Mesenchymal stem cell (in vitro differentiated cells and primary cell): ENCODE measurements at regions not wholly inside any gene's neighbourhood (a gene's known extent, or its start where the extent isn't known, plus 50 kb on each side); places are given as distances from the start of the nearest gene placed in this dataset.

Source experiments
- DNase-seq: peaks from one replicate; pipeline ENCODE4 v3.0.0-alpha.2; 2013
- H2AFZ ChIP-seq: one replicate; pipeline ENCODE4 v1.6.1; 2013; ENCODE audit warnings: low read depth, mild to moderate bottlenecking, control low read depth, inconsistent platforms, low read length, moderate library complexity
- H2AK5ac ChIP-seq: 2 replicates; pipeline ENCODE4 v1.6.1; 2013; ENCODE audit warnings: low read length, moderate library complexity, mild to moderate bottlenecking, inconsistent platforms; ENCODE audit not compliant: severe bottlenecking
- H2BK120ac ChIP-seq: one replicate; pipeline ENCODE4 v1.6.1; 2013; ENCODE audit warnings: low read depth, mild to moderate bottlenecking, inconsistent platforms, low read length, moderate library complexity
- H2BK12ac ChIP-seq, 2 experiments: one replicate each; pipeline ENCODE4 v1.6.1; 2013; ENCODE audit warnings: inconsistent platforms in 2 of 2, low read length in 2 of 2, mild to moderate bottlenecking in 2 of 2, moderate library complexity in 2 of 2, control low read depth in 1 of 2
- H2BK15ac ChIP-seq: one replicate; pipeline ENCODE4 v1.6.1; 2013; ENCODE audit warnings: mild to moderate bottlenecking, low read depth, inconsistent platforms; ENCODE audit not compliant: poor library complexity, severe bottlenecking
- H2BK5ac ChIP-seq: 2 replicates; pipeline ENCODE4 v1.6.1; 2013; ENCODE audit warnings: low read depth, mild to moderate bottlenecking, low read length, control low read depth, inconsistent platforms; ENCODE audit not compliant: poor library complexity, severe bottlenecking
- H3K14ac ChIP-seq, 2 experiments: one replicate each; pipeline ENCODE4 v1.6.1; 2013; ENCODE audit warnings: inconsistent platforms in 2 of 2, low read length in 2 of 2, control low read depth in 1 of 2, mild to moderate bottlenecking in 1 of 2, moderate library complexity in 1 of 2
- H3K18ac ChIP-seq, 2 experiments: one replicate each; pipeline ENCODE4 v1.6.1; 2013; ENCODE audit warnings: inconsistent platforms in 2 of 2, low read length in 2 of 2, control low read depth in 1 of 2, low read depth in 1 of 2, mild to moderate bottlenecking in 1 of 2
- H3K23ac ChIP-seq, 2 experiments: one replicate each; pipeline ENCODE4 v1.6.1; 2013; ENCODE audit warnings: inconsistent platforms in 2 of 2, low read length in 2 of 2, mild to moderate bottlenecking in 2 of 2, moderate library complexity in 2 of 2, control low read depth in 1 of 2
- H3K27ac ChIP-seq: 2 replicates; pipeline ENCODE4 v1.5.1; 2013; ENCODE audit warnings: mild to moderate bottlenecking, moderate library complexity, low read length, control low read depth, inconsistent platforms; ENCODE audit not compliant: poor library complexity, severe bottlenecking
- H3K27me3 ChIP-seq, 2 experiments: 2 replicates each; pipeline versions ENCODE4 v1.6.1 to v1.7.0; 2013; ENCODE audit warnings: low read length in 2 of 2, mild to moderate bottlenecking in 2 of 2, moderate library complexity in 2 of 2, control low read depth in 1 of 2, inconsistent platforms in 1 of 2; ENCODE audit not compliant: control insufficient read depth in 1 of 2, insufficient read depth in 1 of 2
- H3K36me3 ChIP-seq, 2 experiments: 2 replicates each; pipeline versions ENCODE4 v1.6.1 to v1.7.0; 2013; ENCODE audit warnings: low read length in 2 of 2, control low read depth in 1 of 2, inconsistent platforms in 1 of 2, low read depth in 1 of 2, mild to moderate bottlenecking in 1 of 2; ENCODE audit not compliant: insufficient read depth in 2 of 2, control insufficient read depth in 1 of 2
- H3K4ac ChIP-seq, 2 experiments: one replicate each; pipeline ENCODE4 v1.6.1; 2013; ENCODE audit warnings: inconsistent platforms in 2 of 2, low read length in 2 of 2, mild to moderate bottlenecking in 2 of 2, moderate library complexity in 2 of 2, control low read depth in 1 of 2, low read depth in 1 of 2
- H3K4me1 ChIP-seq: 2 replicates; pipeline ENCODE4 v1.6.1; 2013; ENCODE audit warnings: low read depth, low read length, control low read depth; ENCODE audit not compliant: control insufficient read depth, insufficient read depth
- H3K4me2 ChIP-seq: 2 replicates; pipeline ENCODE4 v1.6.1; 2013; ENCODE audit warnings: low read length, mild to moderate bottlenecking, inconsistent platforms; ENCODE audit not compliant: poor library complexity, severe bottlenecking
- H3K4me3 ChIP-seq, 2 experiments: 2 replicates each; pipeline versions ENCODE4 v1.5.1 to v1.7.0; 2013; ENCODE audit warnings: low read length in 2 of 2, mild to moderate bottlenecking in 2 of 2, control low read depth in 1 of 2, low read depth in 1 of 2; ENCODE audit not compliant: insufficient read depth in 1 of 2
- H3K79me1 ChIP-seq: replicated peaks from 2 replicates; pipeline ENCODE4 v1.6.1; 2013; ENCODE audit warnings: mild to moderate bottlenecking, control low read depth, low read length, inconsistent platforms; ENCODE audit not compliant: poor library complexity, severe bottlenecking
- H3K9ac ChIP-seq: 2 replicates; pipeline ENCODE4 v1.7.0; 2013; ENCODE audit warnings: mild to moderate bottlenecking, low read length, moderate library complexity
- H3K9me3 ChIP-seq: 2 replicates; pipeline ENCODE4 v1.7.0; 2013; ENCODE audit warnings: mild to moderate bottlenecking, low read length; ENCODE audit not compliant: control insufficient read depth
- H4K8ac ChIP-seq: one replicate; pipeline ENCODE4 v1.6.1; 2013; ENCODE audit warnings: inconsistent platforms, mild to moderate bottlenecking, low read length, moderate library complexity
- H4K91ac ChIP-seq: one replicate; pipeline ENCODE4 v1.6.1; 2013; ENCODE audit warnings: mild to moderate bottlenecking, low read length, inconsistent platforms
- WGBS: methylation state at CpG from one replicate; pipeline ENCODE4 v1.1.7; 2013; ENCODE audit warnings: mixed read lengths; 5-methylcytosine and 5-hydroxymethylcytosine counted together

DNA sequence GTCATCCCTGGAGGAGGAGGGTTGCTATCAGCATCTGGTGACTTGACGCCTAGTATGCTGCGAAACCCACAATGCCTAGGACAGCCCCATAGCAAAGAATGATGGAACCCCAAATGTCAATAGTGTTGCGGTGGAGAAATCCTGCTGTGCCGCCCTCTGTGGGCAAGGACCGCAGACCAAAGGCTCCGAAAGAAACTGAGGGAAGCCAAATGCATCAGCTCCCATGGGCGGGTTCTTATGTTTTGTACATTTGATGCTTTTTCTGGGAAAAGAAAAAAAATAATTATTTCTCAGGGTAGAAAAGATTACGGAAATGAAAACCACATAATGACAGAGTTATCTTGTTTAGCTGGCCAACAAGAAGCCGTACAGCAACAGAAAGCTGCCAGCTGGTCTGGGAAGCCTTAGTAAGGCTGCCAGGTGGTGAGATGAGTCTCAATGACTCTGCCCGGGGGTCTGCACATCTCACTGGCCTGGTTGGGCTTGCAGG lies 95.0 kb upstream of the TBL1X start:
- Histone ChIP-seq H3K14ac (no peak overlapping the region), H2BK12ac (no peak overlapping the region), H3K4me1 (no peaks in the 10 kb centered on the region), H2BK15ac (no peak overlapping the region), H3K9me3 (no peaks in the 10 kb centered on the region), H3K18ac (no peak overlapping the region), H3K9ac (no peak overlapping the region), H3K4me2 (no peak overlapping the region), H2AK5ac (no peak overlapping the region), H3K4ac (no peak overlapping the region), H2BK5ac (no peak overlapping the region), H4K8ac (no peak overlapping the region), H2BK120ac (no peak overlapping the region), H3K36me3 (no peaks in the 10 kb centered on the region), H3K4me3 (no peak overlapping the region), H3K27ac (no peak overlapping the region), H2AFZ (no peak overlapping the region), H3K23ac (no peak overlapping the region), H3K27me3 (peaks cover 0 to 6% of the 10 kb centered on the region in 2 experiments), H3K79me1 (no peaks in the 10 kb centered on the region), H4K91ac (no peak overlapping the region)
- DNase-seq: no peak
- 96% methylated on average over 10 of the region's 10 CpGs for WGBS

DNA sequence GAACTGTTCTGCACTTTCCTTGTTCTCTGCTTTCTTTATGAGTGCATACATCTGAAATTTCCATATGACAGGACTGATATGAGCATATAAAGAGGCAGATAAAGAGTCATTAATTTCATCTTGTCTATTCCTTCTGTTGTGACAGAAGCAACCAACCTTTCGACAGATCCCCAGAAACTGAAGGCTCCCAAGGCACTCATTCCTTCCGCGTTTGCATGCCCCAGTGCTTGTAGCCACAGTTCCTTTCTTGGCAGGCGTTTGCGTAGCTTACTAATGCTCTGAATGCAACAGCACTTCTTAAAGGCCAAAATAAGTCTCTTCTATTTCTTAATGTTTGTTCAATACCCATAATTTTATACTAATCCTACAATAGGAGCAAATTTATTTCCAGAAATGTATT lies 94.0 kb upstream of the TBL1X start:
- Histone ChIP-seq H3K4ac (no peak overlapping the region), H3K27ac (no peak overlapping the region), H3K4me2 (no peak overlapping the region), H3K9me3 (no peaks in the 10 kb centered on the region), H3K23ac (no peak overlapping the region), H2AK5ac (no peak overlapping the region), H2BK120ac (no peak overlapping the region), H2BK12ac (no peak overlapping the region), H3K27me3 (peaks cover 0 to 6% of the 10 kb centered on the region in 2 experiments), H2BK15ac (no peak overlapping the region), H3K36me3 (no peaks in the 10 kb centered on the region), H3K14ac (no peak overlapping the region), H2BK5ac (no peak overlapping the region), H2AFZ (no peak overlapping the region), H3K4me1 (no peaks in the 10 kb centered on the region), H3K9ac (no peak overlapping the region), H3K4me3 (no peak overlapping the region), H4K91ac (no peak overlapping the region), H3K79me1 (no peaks in the 10 kb centered on the region), H4K8ac (no peak overlapping the region), H3K18ac (no peak overlapping the region)
- DNase-seq: no peak
- WGBS: 96% methylated on average over 5 of the region's 5 CpGs

DNA sequence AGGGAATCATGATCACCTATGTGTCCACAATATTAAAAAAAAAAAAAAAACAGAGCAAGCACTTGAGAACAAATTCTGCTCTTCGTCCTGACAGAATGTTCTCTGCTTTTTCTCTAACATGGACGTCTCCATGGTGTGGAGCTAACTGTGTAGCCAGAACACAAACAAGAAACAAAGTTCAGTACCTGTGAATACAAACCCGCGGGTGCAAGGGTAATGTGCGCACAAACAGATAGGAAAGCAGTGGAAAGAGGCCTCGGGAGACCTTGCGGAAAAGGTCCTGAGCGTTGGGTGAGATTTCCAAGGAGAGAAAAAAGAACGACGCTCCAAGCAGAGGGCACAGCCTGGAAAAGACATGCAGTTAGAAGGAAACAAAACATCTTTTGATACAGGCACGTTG lies 92.0 kb upstream of the TBL1X start:
- Histone ChIP-seq H3K4me3 (no peak overlapping the region), H3K4me1 (no peaks in the 10 kb centered on the region), H3K36me3 (no peaks in the 10 kb centered on the region), H2BK15ac (no peak overlapping the region), H2BK12ac (no peak overlapping the region), H2AK5ac (no peak overlapping the region), H3K4ac (no peak overlapping the region), H3K79me1 (no peaks in the 10 kb centered on the region), H3K14ac (no peak overlapping the region), H3K23ac (no peak overlapping the region), H2AFZ (no peak overlapping the region), H2BK5ac (no peak overlapping the region), H3K9me3 (no peaks in the 10 kb centered on the region), H3K18ac (no peak overlapping the region), H4K8ac (no peak overlapping the region), H3K27ac (no peak overlapping the region), H3K9ac (no peak overlapping the region), H2BK120ac (no peak overlapping the region), H3K27me3 (peaks cover 0 to 6% of the 10 kb centered on the region in 2 experiments), H4K91ac (no peak overlapping the region), H3K4me2 (no peak overlapping the region)
- no peak for DNase-seq
- 93% methylated on average over 11 of the region's 11 CpGs for WGBS

DNA sequence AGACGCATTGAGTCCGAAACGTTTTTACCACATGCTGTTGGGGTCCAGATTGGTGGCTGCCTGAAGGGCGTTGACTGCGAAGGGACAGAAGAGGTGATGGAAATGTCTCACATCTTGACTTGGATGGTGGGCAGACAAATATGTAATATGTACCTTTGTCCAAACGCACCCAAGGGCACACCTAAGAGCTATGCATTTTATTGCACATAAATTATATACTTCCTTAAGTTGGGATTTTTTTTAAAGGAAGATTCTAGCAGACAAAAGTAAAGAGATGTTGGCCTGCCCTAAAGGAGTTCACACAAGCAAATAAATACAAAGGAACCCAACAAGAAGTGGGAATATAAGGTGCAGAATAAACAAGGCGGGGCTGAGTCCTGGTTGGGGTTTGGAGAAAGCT lies 91.1 kb upstream of the TBL1X start:
- Histone ChIP-seq H3K4ac (no peak overlapping the region), H2AFZ (no peak overlapping the region), H3K27me3 (peaks cover 0 to 6% of the 10 kb centered on the region in 2 experiments), H2AK5ac (no peak overlapping the region), H4K8ac (no peak overlapping the region), H2BK5ac (no peak overlapping the region), H2BK12ac (no peak overlapping the region), H3K14ac (no peak overlapping the region), H3K9ac (no peak overlapping the region), H3K79me1 (no peaks in the 10 kb centered on the region), H3K4me1 (no peaks in the 10 kb centered on the region), H2BK120ac (no peak overlapping the region), H3K4me2 (no peak overlapping the region), H3K27ac (no peak overlapping the region), H3K9me3 (no peaks in the 10 kb centered on the region), H2BK15ac (no peak overlapping the region), H3K18ac (no peak overlapping the region), H3K4me3 (no peak overlapping the region), H3K36me3 (no peaks in the 10 kb centered on the region), H3K23ac (no peak overlapping the region), H4K91ac (no peak overlapping the region)
- WGBS: 92% methylated on average over 3 of the region's 7 CpGs
- DNase-seq: no peak
